GM18867 (cell line): ENCODE measurements at regions not wholly inside any gene's neighbourhood (a gene's known extent, or its start where the extent isn't known, plus 50 kb on each side); places are given as distances from the start of the nearest gene placed in this dataset.

Experiments
- ATAC-seq: cut with Tn5 transposase; IDR thresholded peaks from one replicate; pipeline ENCODE4 v1.9.1; 2021; ENCODE audit warnings: mild to moderate bottlenecking, moderate library complexity; ENCODE audit not compliant: unreplicated experiment

DNA sequence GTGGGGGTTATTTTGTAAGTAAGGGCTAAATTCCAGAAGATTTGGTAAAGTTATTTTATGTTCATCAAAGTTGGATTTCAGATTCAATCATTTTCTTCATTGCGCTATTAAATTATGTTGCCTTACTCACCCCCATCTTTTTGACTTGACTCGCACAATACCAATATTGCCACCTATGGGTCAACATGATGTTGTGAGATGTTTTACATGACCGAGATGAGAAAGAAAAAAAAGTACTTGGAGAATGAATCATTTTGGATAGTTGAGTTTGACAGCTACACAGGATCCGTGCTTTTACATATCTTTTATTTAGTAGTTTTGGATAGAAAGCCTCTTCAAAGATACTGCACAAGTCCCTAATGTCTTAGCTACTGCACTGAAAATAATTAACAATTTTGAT lies 224.2 kb upstream of the EMCN start:
- ATAC-seq: peak; percentile 45

DNA sequence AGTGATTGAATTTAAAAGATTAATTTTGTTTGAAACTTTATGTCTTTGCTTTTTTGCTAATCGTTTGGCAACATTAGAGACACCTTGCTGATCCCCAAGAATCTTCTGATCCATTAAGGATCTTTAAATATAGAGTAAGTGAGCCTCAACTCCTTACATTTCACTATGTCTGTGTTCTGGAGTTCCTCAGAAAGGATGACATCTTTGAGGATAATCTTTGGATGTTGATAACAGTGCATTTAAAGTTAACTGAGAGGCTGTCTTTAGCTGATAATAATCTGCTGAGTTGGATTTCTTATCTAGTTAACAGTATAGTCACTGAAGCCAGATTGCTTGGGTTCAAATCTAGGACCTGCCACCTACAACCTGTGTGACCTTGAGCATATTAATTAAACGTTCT lies 221.6 kb upstream of the EMCN start:
- ATAC-seq: no peak

DNA sequence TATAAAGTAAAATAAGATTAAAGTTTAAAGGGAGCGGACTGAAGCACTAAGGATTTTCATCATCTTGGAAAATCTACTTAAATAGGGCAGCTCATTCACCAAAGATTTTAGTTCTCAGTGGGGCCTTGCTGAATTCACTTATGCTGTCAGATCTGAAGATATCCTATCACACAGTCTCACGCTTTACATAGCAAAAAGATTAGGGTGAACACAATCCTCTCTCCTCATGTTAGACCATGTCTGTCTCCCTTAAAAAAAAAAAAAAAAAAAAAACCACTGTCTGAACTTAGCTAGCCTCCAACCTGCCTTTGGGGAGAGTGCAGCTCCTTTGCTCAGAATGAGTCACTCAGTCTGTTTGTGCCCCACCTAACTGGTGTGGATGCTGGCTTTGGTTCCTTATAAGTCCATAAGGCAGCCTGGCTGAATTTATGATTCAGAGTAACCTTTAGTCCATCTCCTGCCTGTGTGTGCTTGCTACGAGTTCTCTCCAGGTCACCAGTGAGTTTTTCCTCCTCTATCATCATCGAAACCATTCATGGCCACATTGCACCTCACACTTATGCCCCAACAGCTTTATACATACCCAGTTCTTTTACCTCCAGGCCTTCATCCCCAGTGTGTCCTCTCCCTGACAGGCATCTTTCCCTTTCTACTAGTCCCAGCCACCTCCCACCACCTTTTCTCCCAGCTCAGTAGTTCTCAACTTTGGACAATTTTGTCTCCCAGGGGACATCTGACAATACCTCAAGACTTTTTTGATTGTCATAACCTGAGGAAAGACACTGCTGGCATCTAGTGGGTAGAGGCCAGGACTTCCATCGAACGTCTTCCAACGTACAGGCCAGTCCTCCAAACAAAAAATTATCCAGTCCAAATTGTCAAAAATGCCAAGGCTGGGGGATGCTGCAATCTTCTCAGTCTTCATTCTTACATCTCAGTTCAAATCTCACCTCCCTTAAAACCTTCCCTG lies 220.7 kb upstream of the EMCN start:
- ATAC-seq: peak; percentile 54

DNA sequence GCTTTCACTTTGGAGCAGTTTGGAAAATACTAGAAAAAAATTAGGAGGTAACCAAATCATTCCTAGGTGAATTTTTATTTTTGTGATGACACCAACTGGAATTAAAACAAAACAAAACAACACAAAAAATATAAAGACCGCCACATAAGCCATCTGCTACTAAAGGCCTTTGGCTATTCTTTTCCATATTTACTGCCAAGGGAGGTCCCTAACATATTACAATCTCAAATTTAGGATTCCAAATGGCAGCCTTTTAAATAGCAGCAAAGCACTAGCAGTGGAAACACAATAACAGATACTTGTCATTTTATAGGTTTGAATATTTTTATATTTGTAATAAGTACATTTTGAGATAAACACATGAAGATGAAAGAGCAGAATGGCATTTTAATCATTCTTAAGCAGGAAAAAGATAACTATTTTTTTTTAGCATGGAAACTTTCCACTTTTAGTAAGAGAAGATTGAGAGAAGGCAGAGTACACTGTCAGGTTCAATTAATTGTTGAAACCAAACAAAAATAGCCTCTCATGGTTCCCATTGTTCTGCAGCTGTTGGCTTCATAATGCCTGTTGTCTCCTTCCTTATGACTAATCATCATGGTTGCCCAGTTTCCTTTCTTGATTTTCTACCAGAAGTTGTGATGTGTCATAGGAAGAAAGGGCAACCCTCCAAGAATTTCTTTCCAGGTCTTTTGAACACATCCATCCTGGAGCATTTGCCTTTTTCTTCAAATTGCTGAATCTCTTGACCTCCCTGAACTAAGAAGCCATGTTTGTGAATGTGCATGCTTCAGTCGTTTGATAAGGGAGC lies 219.0 kb upstream of the EMCN start:
- ATAC-seq: no peak

DNA sequence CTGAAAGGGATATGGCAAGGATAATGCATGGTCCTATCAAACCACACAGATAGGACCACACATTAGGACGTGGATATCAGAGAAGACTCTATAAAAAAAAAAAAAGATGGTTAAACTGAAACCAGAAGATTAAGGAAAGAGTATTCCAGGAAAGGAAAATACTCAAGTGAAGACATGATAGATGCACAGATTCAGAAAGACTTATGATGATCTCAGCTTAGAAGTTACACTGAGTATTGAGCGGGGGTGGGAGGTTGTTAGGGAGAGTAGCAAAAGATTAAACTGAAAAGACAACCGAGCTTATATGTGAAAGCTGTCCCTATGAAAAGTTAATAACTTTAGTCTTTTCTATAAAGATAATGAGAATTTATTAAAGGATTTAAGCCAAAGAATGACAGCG lies 211.0 kb upstream of the EMCN start:
- no peak for ATAC-seq

DNA sequence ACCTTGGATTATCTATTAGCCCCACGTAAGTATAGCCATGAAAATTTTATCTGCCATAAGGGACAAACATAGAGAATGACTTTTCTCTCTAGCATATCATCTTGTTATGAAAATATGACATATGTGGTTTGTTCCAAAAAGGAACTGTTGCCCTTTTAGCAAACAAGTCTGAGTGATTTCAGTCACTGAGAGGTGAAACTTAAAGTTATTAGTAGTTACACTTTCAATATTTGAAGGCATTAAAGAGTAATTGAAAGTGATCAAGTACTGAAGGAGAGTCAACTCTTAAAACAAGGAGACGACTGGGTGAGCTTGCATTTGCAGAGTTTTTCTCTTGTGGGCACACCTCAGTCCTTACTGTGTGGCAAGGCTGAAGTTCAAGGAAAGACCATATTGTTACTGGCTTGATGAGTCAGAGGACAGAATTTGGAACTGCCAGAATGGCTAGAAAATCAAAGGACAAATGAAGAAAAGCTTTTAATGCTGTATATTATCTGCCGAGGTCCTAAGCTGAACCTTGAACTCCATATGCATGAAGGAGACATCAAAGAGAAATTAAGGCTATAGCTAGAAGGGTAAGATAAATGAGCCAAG lies 205.1 kb upstream of the EMCN start:
- ATAC-seq: peak; percentile 91

DNA sequence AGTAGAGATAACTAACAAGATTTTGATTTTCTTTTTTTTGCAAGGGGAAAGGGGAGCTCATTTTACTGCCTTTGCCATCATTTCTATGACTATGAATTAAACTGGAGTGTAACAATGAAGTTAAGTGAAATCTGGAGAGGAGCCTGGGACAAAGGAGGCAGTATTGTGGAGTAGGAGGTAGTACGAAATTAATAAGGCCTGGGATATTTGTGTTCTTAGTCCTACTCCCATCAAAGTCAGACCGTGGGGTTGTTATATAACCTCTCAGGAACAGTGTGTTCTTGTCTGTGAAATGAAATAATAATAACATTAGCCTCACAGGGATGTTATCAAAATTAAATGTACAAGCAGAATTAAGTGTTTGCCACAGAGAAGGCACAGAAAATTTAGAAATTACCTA lies 204.3 kb upstream of the EMCN start:
- no peak for ATAC-seq

DNA sequence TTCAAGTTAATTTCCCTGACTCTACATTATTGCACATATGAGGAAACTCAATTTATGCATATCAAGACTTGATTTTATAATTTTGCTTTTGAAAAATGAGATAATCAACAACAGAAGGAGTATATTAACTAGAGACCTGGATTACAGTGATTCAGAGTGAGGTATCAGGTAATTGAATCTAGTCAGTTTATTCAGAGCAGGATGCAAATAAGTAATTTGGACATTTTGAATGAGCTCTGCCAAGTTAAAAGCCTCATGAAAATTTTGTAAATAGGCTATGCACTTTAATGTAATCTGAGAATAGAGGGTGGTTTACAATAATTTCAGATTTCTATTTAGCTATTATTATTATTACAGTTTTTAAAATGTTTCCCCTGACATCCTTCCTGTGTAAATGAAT lies 203.7 kb upstream of the EMCN start:
- ATAC-seq: no peak

DNA sequence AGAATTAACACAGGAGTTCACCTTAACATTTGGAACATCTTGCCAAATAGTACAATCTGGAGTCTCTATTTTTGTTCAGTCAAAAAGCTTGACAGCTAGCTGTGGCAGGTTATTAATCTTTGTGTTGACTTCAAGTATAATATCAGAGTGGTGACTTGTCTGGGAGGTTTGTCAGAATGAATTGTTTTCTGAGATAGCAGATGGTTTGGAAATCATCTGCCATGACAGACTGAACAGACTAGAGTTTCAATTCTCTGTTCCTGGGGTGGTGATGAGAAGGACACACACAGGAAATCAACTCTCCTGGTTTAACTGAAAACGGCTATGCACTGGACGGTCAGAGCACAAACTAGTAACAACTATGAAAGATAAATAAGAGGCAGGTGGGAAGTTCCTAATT lies 203.3 kb upstream of the EMCN start:
- no peak for ATAC-seq

DNA sequence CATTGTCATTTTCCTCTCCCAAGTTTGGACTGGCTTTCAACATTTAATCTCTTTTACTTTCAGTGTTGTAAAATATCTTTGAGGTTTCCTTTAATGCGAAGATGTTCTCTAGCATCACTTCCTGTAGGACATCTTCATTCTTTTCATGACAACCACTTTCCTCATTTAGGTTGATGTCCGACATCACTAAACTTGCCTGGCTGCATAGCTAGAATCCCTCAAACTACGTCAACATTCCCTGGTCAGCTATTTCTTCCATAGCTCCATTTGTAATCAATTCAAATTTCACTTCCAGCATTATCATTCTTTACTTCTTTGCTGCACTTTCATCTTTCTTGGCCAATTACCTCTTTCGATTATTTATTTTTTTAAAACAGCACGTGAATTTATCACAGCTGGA lies 198.6 kb upstream of the EMCN start:
- ATAC-seq: no peak

DNA sequence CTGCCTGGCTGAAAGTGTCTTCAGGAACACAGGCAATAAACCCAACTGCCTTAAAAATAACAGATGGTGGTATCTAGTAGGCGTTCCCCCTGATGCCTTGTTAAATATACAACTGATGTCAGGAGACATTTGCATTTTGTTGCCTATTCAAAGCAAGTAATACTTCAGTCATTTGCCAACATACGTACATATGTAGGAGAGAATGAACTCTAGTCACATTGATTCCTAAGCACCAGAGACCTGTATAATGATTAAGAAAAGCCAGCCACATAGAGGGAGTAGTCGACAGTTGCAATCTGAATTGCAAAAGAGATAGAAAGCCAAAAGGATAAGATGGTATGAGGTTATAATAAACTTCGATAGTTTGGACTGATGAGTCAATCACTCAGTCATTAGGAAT lies 191.0 kb upstream of the EMCN start:
- ATAC-seq: no peak

DNA sequence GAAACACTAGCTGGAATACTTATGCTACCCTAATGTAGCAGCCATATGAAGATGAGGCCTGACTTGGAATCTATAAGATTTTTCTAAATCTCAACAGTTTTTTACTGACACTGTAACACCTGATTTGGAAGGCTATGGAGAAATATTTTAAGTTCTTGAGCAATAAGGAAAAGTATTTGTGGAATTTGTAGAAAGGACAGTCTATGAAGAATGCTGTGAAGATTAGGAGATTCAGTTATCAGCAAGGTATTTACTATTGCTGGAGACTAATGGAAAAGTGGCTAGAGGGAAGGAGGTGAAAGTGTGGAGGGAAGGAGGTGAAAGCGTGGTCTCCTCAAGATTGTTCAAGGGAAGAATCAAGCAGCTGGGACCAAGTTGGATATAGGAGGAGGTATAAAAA lies 190.0 kb upstream of the EMCN start:
- ATAC-seq: no peak

DNA sequence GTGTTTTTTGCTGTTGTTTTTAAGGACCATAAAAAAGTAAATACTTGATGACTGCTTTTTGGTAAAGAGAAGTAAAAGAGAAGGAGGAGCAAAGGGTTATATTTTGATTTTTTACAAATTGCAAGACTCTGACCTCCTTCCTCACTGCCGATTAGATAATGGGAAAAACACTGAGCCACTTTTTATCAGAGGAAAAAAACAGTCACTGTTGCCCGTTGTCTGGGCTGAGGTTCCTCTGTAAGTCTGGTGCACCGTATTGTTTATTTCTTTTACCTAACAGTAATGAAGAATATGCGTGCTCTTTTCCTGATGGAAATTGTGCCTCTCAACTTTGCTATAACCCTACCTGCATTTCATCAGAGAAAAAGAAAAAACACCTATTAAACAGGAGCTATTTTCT lies 178.7 kb upstream of the EMCN start:
- ATAC-seq: no peak

DNA sequence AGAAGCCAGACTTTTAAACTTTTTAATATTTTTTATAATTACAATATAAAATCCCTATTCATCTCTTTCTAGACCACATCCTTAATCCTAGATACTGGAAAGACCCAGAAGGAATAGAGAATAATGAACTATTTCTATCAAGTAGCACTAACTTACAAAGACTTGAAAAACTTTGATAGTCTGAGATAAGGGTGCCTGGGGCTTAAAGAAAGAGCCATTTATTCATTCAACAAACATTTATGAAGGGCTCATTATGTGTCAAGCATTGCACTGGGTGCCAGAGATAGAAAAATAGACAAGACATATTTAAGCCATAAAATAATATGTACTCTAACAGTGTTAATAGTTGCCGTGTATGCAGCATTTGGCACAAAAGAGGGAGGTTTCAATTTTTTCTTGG lies 178.0 kb upstream of the EMCN start:
- no peak for ATAC-seq

DNA sequence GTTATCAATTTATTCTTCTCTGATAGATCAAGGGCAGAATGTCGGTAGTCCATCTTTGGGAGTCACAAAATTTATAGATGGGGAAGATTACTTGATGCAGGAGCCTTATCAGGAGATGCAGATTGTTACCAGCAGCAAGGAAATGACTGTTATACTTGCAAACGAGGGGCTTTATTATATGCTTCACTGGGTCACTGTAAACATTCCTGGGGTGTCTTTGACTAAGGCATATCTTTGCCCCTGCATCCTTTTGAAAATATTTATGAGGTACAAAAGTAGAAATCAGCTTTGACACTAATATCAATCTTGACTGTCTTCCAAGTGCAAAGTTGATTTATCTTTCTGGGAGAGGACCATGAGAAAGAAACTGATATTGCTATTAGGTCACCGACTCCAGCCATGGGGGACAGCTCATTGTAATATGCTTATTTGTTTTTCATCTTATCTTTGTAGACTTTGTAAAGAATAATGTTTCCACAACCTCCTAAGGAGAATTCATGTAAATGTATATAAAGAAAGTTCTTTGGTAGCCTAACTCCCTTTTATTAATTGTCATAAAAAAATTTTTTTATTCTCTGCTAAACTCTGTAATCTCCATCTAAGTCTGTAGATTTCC lies 177.3 kb upstream of the EMCN start:
- no peak for ATAC-seq

DNA sequence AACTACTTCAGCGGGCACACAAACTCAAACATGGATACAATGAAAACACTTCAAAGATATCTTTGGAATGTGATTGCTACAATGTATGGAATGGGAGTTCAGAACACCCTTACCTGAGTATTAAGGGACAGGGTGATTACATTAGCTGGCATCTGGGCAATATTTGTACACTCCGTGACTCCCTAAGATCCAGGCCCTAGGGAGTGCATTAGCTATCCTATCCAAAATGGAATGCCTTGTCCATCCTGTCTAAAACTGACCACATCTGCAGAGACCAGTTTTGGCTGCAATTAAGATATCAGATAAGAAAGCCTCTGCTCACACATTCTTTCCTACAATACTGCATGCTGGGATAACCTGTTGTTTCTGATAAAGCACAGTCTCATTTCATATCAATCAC lies 176.6 kb upstream of the EMCN start:
- no peak for ATAC-seq

DNA sequence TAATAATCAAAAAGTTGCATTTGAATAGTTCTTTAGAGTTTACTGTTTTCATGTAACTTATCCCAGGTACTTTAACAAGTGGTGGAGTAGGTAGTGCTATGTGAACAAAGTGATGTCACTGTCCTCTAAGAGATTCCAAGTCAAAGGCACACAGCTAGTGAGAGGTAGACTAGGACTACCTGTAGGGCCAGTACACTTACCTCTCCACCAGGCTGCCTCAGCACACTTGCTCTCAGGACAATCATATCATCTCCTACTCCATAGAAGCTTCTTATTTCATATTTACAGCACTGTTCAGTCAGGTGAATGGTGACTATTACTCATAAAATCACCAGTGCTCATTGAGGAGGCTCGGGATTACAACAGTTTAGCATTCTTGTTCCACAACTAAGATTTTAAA lies 173.0 kb upstream of the EMCN start:
- ATAC-seq: no peak

DNA sequence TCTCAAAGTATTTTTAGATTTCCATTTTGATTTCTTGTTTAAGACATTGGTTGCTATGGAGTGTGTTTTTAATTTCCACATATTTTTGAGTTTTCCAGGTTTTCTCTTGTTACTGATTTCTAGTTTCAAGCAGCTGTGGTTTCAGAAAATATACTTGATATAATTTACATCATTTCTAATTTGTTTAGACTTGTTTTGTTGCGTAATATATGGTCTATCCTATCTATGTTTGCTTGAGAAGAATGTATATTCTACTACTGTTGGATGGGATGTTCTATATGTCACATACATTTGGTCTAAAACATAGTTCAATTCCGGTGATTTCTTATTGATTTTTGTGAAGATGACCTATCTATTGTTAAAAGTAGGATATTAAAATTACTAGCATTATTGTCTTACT lies 170.5 kb upstream of the EMCN start:
- no peak for ATAC-seq

DNA sequence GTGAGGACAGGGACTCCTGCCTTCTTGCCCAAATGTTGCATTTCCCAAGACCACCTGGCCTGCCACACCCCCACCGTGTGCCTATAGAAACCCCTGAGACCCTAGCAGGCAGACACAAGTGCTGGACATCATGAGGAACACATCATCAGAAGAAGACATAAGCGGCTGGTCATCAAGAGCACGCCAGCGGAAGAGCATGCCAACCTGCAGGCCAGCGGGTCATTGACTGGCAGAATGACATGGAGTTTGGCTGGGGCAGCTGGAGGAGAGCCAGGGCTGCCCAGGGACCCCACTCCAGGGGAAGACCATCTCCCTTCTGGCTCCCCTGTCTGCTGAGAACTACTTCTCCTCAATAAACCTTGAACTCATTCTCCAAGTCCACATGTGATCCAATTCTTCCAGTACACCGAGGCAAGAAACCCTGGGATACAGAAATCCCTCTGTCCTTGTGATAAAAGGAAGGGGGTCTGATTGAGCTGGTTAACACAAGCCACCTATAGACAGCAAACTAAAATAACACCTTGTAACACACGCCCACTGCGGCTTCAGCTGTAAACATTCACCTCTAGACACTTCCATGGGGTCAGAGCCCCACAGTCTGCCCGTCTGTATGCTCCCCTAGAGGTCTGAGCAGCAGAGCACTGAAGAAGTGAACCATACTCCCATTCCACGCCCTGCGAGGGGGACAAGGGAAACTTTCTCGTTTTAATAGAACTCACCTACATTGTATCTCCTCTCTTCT lies 164.8 kb upstream of the EMCN start:
- ATAC-seq: no peak

DNA sequence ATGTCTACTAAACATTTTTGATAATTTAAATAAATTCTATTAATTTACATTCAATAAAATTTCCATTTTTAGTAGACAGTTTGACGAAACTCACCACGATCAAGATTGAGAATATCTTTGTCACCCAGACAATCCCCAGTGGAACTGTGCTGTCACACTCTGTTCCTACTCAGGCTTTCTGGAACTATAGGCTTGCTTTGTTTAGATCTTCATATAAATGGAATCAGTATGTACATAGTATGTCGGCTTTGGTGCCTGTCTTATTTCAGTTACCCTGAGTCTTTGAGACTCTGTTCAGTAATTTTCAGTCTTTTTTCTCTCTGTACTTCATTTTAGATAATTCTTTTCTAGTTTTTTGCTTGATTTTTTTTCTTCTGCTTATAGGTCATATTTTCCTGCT lies 163.5 kb upstream of the EMCN start:
- ATAC-seq: no peak

DNA sequence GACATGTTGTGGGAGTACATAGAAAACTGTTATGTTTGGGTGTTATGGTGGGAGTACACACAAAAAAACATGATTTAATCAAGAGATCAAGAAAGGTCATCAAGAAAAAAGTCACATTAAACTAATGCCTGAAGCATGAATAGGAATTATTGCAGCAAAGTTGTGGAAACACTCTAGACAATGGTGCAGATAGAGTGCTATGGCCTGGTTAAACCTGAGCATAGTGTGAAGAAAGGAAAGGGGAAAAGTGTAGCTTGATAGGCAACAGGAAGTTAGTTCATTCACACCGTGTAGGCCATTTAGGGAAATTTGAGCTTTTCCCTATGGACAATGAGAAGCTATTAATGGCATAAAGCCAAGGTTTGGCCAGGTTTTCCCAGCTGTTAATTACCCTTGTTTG lies 162.1 kb upstream of the EMCN start:
- ATAC-seq: no peak
